ENCODE measurements at regions not wholly inside any gene's neighbourhood (a gene's known extent, or its start where the extent isn't known, plus 50 kb on each side); places are given as distances from the start of the nearest gene placed in this dataset.

GRCh38 chr9:26643826-26644225 is 248.8 kb downstream of the CAAP1 start:
- no peak for TF ChIP-seq CTCF (IDR thresholded peaks at IDR 0.05)
- TF ChIP-seq TCF7L2 (IDR thresholded peaks at IDR 0.05; ENCODE audit: low read depth, low read length) = no peak
- no peak for TF ChIP-seq SIN3A (IDR thresholded peaks at IDR 0.05; ENCODE audit: borderline replicate concordance, insufficient read depth, low read depth, low read length)
- no peak for TF ChIP-seq REST (IDR thresholded peaks at IDR 0.05; ENCODE audit: insufficient read depth in 1 of 2, low read depth in 2 of 2, low read length in 1 of 2)
